SKM-1 treated with dmso at 0.1 percent for 144 hours (cell line): ENCODE measurements at regions not wholly inside any gene's neighbourhood (a gene's known extent, or its start where the extent isn't known, plus 50 kb on each side); places are given as distances from the start of the nearest gene placed in this dataset.

Source experiments
- DNase-seq: peaks from one replicate; lab custom pipeline; 2025; ENCODE audit not compliant: unreplicated experiment; lab: John Stamatoyannopoulos, UW

DNA sequence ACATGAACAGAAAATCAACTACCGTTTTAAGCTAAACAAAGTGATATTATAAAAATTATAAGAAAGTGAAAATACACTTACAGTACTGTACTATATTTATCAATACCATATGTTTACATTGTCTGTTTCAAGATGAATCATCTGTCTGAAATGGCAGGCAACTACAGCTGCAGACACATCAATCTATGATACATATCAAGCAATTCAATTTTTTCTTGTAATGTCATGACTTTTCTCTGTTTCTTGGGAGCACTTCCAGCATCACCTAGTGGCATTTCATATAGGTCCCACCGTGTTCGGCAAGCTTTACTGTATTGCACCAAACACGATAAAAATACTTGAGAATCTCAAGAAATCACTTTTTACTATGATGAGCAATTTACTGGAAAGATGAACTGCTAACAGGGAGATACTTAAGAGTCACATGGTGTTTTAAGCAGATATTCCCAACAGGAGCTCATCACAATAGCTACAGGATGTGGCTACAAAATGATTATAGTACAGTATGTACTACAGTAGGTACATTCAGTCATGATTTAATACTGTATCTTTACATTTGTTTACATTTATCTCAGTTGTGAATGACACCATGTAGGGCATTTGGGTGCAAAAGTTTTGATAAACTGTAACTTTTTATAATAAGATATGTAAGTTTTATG, 207.4 kb downstream of the ADAM29 start:
- DNase-seq = no peak

GRCh38 chr4:175127314-175127713, 209.2 kb downstream of the ADAM29 start:
- DNase-seq = no peak

- DNase-seq = no peak
These were observed 211.6 kb downstream of the ADAM29 start for GRCh38 chr4:175129797-175130196.

GRCh38 chr4:175139205-175139604, 221.0 kb downstream of the ADAM29 start:
- no peak for DNase-seq

DNA sequence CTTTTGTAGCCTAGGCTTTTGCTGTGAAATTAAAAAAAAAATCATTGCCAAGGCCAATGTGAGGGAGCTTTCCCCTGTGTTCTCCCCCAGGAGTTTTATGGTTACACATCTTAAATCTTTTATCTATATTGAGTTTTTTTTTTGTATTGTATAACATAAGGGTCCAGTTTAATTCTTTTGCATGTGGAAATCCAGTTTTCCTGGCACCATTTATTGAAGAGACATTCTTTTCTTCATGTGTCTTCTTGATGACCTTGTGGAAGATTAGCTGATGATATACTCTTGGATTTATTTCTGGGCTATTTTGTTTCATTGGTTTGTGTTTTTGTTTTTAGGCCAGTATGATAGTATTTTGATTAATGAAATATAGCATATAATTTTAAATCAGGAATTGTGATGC, 225.0 kb downstream of the ADAM29 start:
- no peak for DNase-seq

GRCh38 chr4:175146799-175147198, 228.6 kb downstream of the ADAM29 start:
- DNase-seq = no peak

- DNase-seq = no peak
These were observed 229.1 kb downstream of the ADAM29 start for GRCh38 chr4:175147233-175147632.

DNA sequence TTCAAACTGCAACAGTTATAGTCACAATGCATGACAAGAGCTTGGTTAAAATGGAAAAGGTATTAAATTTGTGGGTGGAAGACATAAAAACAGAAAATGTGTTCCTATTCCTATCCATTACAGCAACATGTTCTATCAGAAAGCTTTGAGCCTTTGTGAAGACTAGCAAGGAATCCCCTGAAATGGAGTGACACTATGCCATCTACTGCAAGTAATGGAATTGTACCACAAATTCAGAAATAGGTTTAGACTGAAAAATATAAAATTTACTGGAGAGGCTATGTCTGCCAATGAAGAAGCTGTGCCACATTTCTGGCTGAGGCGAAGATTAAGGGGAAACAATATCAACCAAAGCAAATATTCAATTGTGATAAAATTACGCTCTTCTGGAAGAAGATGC, 247.9 kb downstream of the ADAM29 start:
- no peak for DNase-seq

DNA sequence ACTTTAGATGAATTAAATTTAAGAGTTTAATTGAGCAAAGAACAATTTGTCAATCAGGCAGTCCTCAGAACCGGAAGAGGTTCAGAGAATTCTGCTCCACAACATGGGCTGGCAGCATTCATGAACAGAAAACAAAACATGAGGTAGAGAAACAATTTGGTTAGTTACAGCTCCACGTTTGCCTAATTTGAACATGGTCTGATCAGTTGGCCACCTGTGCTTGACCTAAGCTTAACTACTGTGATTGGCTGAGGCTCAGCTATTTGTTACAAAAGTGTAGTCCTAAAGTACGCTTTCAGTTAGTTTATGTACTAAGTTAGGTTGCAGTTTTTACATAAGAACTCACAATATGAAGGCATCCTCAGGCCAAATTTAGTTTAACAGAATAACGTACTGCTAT, 258.6 kb downstream of the ADAM29 start:
- no peak for DNase-seq

DNA sequence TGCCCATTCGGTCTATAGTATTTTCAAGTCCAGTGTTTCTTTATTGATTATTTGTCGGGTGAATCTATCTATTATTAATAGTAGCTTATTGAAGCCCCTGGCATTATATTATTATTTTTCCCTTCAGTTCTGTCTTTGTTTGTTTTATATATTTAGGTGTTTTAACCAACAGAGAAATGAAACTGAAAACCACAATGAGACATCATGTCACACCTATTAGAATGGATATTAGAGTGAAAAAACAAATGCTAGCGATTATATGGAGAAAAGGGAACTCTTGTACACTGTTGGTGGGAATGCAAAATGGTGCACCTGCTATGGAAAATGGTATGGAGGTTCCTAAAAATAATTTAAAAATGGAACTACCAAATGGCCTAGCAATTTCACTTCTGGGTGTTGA, 272.5 kb downstream of the ADAM29 start:
- DNase-seq = no peak

DNA sequence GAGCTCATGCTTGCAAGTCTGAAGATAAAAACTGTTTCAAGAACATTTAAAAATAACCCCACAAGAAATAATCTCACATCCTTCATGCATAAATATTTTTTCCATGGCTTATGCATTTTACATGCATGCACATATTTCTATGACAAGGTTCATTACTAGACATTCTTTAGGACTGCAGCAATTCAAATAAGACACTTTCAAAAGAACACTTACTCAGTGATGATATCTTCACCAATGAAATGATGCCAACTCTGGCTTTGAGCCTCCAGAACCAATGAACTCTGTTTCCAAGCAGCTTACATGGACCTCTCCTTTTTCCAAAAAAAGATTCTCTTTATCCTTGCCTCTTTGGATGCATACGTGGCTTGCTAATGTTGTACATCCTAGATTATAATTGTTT, 279.9 kb downstream of the ADAM29 start:
- DNase-seq = no peak

DNA sequence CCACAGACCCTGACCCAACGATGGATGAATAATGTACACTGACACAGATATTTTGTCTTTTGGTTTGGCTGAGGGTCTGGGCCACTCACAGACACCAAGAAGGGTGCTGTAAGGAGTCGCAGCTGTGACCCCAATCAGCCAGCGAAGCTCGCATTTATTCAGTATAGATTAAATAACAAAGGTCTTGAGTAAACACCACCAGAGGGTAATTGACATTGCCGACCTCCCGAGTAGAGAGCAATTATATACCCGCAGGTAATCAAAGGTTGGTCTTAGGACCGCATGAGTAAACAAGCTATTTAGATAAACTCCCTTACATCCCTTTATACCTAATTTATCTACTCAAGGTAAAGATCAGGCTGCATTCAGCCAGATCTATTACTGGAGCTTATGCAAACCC, 297.1 kb downstream of the ADAM29 start:
- no peak for DNase-seq

DNA sequence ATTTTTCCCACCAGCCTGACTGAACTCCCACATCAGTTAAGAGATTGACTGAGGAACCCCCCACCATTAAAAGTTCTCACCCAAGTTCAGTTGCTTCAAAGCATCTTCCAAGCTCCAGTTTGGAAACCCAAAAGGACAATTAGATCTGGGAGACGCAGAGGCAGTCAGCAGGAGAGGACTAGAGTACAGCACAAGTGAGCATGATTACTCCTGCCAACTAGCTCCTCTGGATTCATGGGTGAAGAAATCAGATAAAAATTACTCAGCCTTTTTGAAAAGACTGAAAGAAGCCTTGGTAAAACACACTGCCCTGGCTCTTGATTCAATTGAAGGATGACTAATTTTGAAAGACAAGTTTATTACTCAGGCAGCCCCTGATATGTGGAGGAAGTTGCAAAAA, 297.5 kb downstream of the ADAM29 start:
- no peak for DNase-seq

DNA sequence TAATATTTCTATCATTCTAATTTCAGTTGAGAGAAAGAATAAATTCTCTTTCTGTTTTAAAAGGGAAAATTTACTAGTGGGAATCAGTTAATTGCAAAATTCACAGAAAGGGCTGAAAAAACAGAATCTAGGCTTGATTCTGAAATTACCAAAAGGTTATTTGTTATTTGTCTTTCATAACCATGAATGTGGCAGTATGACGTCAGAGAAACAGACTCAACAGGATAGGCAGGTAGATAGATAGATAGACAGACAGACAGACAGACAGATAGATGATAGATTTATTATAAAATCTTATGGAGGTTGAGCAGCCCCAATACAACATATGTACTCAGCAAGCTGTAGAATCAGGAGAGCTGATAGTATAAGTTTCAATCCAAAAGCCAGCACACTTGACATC, 311.0 kb downstream of the ADAM29 start:
- DNase-seq = no peak

DNA sequence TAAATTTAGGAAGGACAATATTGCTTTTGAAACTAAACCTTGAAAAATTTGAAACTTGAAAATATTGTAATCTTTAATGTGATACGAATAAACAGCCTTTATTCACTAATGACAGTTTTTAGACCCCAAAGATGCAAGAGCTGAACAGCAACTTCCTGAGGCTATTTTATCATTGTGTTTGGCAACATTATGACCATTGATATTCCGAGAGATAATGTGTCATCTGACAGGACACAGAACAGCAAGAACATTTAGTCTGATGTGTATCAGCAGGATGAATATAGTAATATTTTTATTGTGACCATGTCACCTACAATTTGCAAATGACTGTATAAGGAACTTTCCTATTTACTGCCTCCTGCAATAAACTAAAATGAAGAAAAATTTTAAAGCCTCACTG, 316.0 kb downstream of the ADAM29 start:
- no peak for DNase-seq

DNA sequence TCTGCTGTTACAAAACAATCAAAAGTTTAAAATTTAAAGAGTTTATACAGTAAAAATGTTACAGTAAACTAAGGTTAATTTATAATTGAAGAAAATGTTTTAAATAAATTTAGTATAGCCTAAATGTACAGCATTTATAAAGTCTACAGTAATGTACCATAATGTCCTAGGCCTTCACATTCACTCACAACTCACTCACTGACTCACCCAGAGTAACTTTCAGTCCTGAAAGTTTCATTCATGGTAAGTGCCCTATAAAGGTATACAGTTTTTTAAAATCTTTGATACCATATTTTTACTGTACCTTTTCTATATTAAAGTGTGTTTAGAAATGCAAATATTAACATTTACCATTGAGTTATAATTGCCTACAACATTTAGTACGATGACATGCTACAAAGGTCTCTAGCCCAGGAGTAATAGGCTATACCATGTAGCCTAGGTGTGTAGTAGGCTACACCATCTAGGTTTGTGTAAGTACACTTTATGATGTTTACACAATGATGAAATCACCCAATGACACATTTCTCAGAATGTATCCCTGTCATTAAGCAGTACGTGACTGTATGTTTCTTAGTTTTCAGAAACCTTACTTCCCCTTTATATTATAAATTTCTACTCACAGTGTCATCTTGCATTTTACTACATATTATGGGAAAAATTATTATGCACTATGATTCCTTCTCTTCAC, 320.8 kb downstream of the ADAM29 start:
- no peak for DNase-seq

- DNase-seq = no peak
These were observed 328.8 kb downstream of the ADAM29 start for GRCh38 chr4:175246941-175247340.

DNA sequence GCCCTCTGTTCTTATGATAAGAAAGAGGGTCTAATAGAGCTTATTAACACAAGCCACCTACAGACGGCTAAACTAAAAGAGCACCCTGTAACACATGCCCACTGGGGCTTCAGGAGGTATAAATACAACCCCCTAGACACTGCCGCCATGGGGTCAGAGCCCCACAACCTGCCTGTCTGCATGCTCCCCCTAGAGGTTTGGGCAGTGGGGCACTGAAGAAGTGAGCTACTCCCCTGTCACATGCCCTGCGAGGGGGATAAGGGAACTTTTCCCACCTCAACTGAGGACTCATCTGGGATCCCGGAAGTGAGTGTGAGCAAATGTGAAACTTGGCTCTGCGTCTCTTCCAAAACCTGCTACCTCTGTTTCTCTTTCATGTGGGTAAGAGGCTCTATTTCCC, 334.5 kb downstream of the ADAM29 start:
- DNase-seq = no peak

- DNase-seq = no peak
These were observed 335.2 kb downstream of the ADAM29 start for GRCh38 chr4:175253184-175253902.

- DNase-seq = no peak
These were observed 345.4 kb downstream of the ADAM29 start for GRCh38 chr4:175263537-175263936.

GRCh38 chr4:175271010-175271630, 353.0 kb downstream of the ADAM29 start:
- no peak for DNase-seq
